HG02798 (cell line): ENCODE measurements at regions not wholly inside any gene's neighbourhood (a gene's known extent, or its start where the extent isn't known, plus 50 kb on each side); places are given as distances from the start of the nearest gene placed in this dataset.

Experiments used
- ATAC-seq: cut with Tn5 transposase; IDR thresholded peaks from one replicate; pipeline ENCODE4 v1.9.1; 2021; ENCODE audit warnings: mild to moderate bottlenecking; ENCODE audit not compliant: unreplicated experiment, poor library complexity

- no peak for ATAC-seq
Observed at GRCh38 chr5:20610681-20611080, 622.7 kb upstream of the CDH18 start.

- ATAC-seq: no peak
Observed at GRCh38 chr5:20609126-20609525, 621.1 kb upstream of the CDH18 start.

GRCh38 chr5:20608567-20608966 is 620.6 kb upstream of the CDH18 start:
- no peak for ATAC-seq

GRCh38 chr5:20605732-20606525 is 617.9 kb upstream of the CDH18 start:
- ATAC-seq: no peak

GRCh38 chr5:20604992-20605391 is 617.0 kb upstream of the CDH18 start:
- no peak for ATAC-seq

GRCh38 chr5:20601678-20602100 is 613.7 kb upstream of the CDH18 start:
- ATAC-seq: no peak

GRCh38 chr5:20590356-20590755 is 602.4 kb upstream of the CDH18 start:
- no peak for ATAC-seq

- ATAC-seq: no peak
Observed at GRCh38 chr5:20575571-20575970, 587.6 kb upstream of the CDH18 start.

GRCh38 chr5:20574576-20574975 is 586.6 kb upstream of the CDH18 start:
- ATAC-seq: no peak

GRCh38 chr5:20572614-20573013 is 584.6 kb upstream of the CDH18 start:
- no peak for ATAC-seq

GRCh38 chr5:20570486-20570885 is 582.5 kb upstream of the CDH18 start:
- no peak for ATAC-seq

- ATAC-seq: no peak
Observed at GRCh38 chr5:20562544-20562943, 574.5 kb upstream of the CDH18 start.

GRCh38 chr5:20559845-20560244 is 571.8 kb upstream of the CDH18 start:
- ATAC-seq: no peak

- no peak for ATAC-seq
Observed at GRCh38 chr5:20556115-20556763, 568.2 kb upstream of the CDH18 start.

GRCh38 chr5:20555034-20555433 is 567.0 kb upstream of the CDH18 start:
- ATAC-seq: no peak

- ATAC-seq: no peak
Observed at GRCh38 chr5:20554001-20554400, 566.0 kb upstream of the CDH18 start.

- ATAC-seq: no peak
Observed at GRCh38 chr5:20537911-20538703, 550.1 kb upstream of the CDH18 start.

GRCh38 chr5:20536813-20537212 is 548.8 kb upstream of the CDH18 start:
- ATAC-seq: no peak

GRCh38 chr5:20536341-20536740 is 548.3 kb upstream of the CDH18 start:
- no peak for ATAC-seq

GRCh38 chr5:20528471-20528870 is 540.5 kb upstream of the CDH18 start:
- no peak for ATAC-seq

- no peak for ATAC-seq
Observed at GRCh38 chr5:20524991-20525529, 537.1 kb upstream of the CDH18 start.
